ENCODE measurements at regions not wholly inside any gene's neighbourhood (a gene's known extent, or its start where the extent isn't known, plus 50 kb on each side); places are given as distances from the start of the nearest gene placed in this dataset.

DNA sequence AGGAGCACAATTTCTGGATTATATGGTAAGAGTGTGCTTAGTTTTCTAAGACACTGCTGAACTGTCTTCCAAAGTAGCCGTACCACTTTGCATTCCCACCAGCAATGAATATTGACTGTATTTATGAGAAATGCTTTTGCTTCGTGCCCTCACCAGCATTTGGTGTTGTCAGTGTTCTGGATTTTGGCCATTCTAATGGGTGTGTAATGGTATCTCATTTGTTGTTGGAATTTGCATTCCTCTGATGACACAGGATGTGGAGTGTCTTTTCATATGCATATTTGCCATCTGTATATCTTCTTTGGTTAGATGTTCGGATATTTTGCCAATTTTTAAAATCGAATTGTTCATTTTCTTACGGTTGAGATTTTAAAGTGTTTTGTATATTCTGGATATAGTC lies 558.5 kb upstream of the FZD8 start:
- Histone ChIP-seq H2BK12ac (ENCODE audit: low read length) (no peak overlapping the region), H2AFZ (ENCODE audit: low read length) (no peak overlapping the region), H3K4me1 (ENCODE audit: control insufficient read depth in 2 of 2, insufficient read depth in 1 of 2, low read depth in 1 of 2, low read length in 2 of 2) (no peaks in the 10 kb centered on the region), H4K91ac (ENCODE audit: low read depth, low read length, poor library complexity) (no peak overlapping the region), H2BK5ac (ENCODE audit: low read length) (no peak overlapping the region), H3K9me3 (replicated peaks in 1 of 2; ENCODE audit: control insufficient read depth in 2 of 2, insufficient read depth in 1 of 2, low read depth in 1 of 2, low read length in 2 of 2) (no peaks in the 10 kb centered on the region), H3K18ac (ENCODE audit: low read length) (no peak overlapping the region), H3K4me3 (ENCODE audit: low read length in 2 of 2) (no peak overlapping the region), H3K27me3 (ENCODE audit: control insufficient read depth in 3 of 3, insufficient read depth in 3 of 3, low read depth in 1 of 3, low read length in 3 of 3) (no peaks in the 10 kb centered on the region), H3K36me3 (replicated peaks in 1 of 2; ENCODE audit: control insufficient read depth in 2 of 2, insufficient read depth in 2 of 2, low read length in 2 of 2) (no peaks in the 10 kb centered on the region), H4K8ac (ENCODE audit: low read depth, low read length) (no peak overlapping the region), H3K14ac (ENCODE audit: low read length) (no peak overlapping the region), H2AK5ac (ENCODE audit: low read depth, low read length) (no peak overlapping the region), H3K79me1 (ENCODE audit: low read depth, low read length) (no peaks in the 10 kb centered on the region), H3K4me2 (ENCODE audit: insufficient read depth, low read length, poor library complexity, severe bottlenecking) (no peak overlapping the region), H3K23ac (ENCODE audit: low read depth, low read length, poor library complexity) (no peak overlapping the region), H2BK120ac (ENCODE audit: low read depth, low read length) (no peak overlapping the region), H2BK15ac (ENCODE audit: low read length) (no peak overlapping the region), H3K4ac (ENCODE audit: low read length) (no peak overlapping the region), H3K27ac (replicated peaks; ENCODE audit: low read length) (no peak overlapping the region), H3K9ac (ENCODE audit: low read depth, low read length, poor library complexity) (no peak overlapping the region)
- DNase-seq (ENCODE audit: low spot score): no peak
- WGBS, 2 donors (ENCODE audit: extremely low coverage in 2 of 2, insufficient read length in 2 of 2, insufficient replicate concordance in 1 of 2): no CpG with 5 or more reads among the region's 5 CpGs

DNA sequence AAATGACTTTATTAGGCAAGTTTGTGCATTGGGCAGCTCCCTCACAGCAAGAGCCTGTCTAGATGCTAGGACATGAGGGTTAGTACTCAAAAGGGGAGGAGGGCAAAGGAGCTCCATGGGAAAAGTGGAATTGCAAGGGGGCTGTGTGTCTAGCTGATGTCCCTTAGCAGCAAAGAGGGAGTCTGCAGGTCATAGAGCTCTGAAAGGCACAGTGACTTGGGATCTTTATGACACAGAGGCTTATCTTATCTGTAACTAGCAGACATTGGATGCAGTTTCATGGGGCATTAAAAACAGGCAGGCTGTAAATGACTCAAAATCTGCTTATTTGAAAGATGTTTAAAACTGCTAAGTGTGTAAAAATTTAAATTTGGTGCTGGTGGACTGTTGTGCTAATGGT lies 556.2 kb upstream of the FZD8 start:
- H3K27me3 ChIP-seq (ENCODE audit: control insufficient read depth in 3 of 3, insufficient read depth in 3 of 3, low read depth in 1 of 3, low read length in 3 of 3): no peaks in the 10 kb centered on the region
- no peak overlapping the region for H3K18ac ChIP-seq (ENCODE audit: low read length)
- no peak overlapping the region for H3K14ac ChIP-seq (ENCODE audit: low read length)
- H4K8ac ChIP-seq (ENCODE audit: low read depth, low read length): no peak overlapping the region
- H3K4me1 ChIP-seq (ENCODE audit: control insufficient read depth in 2 of 2, insufficient read depth in 1 of 2, low read depth in 1 of 2, low read length in 2 of 2): peaks cover 0 to 2% of the 10 kb centered on the region in 2 donors
- H3K36me3 ChIP-seq (replicated peaks in 1 of 2; ENCODE audit: control insufficient read depth in 2 of 2, insufficient read depth in 2 of 2, low read length in 2 of 2): no peaks in the 10 kb centered on the region
- no peak overlapping the region for H4K91ac ChIP-seq (ENCODE audit: low read depth, low read length, poor library complexity)
- H2AFZ ChIP-seq (ENCODE audit: low read length): no peak overlapping the region
- DNase-seq (ENCODE audit: low spot score): no peak
- H2BK15ac ChIP-seq (ENCODE audit: low read length): no peak overlapping the region
- H2BK5ac ChIP-seq (ENCODE audit: low read length): no peak overlapping the region
- no peak overlapping the region for H2BK120ac ChIP-seq (ENCODE audit: low read depth, low read length)
- H3K9me3 ChIP-seq (replicated peaks in 1 of 2; ENCODE audit: control insufficient read depth in 2 of 2, insufficient read depth in 1 of 2, low read depth in 1 of 2, low read length in 2 of 2): no peaks in the 10 kb centered on the region
- H3K4me3 ChIP-seq (ENCODE audit: low read length in 2 of 2): no peak overlapping the region
- H3K23ac ChIP-seq (ENCODE audit: low read depth, low read length, poor library complexity): no peak overlapping the region
- H3K4ac ChIP-seq (ENCODE audit: low read length): no peak overlapping the region
- no peak overlapping the region for H3K4me2 ChIP-seq (ENCODE audit: insufficient read depth, low read length, poor library complexity, severe bottlenecking)
- no peak overlapping the region for H3K9ac ChIP-seq (ENCODE audit: low read depth, low read length, poor library complexity)
- H3K79me1 ChIP-seq (ENCODE audit: low read depth, low read length): no peaks in the 10 kb centered on the region
- no peak overlapping the region for H2AK5ac ChIP-seq (ENCODE audit: low read depth, low read length)
- no peak overlapping the region for H3K27ac ChIP-seq (replicated peaks; ENCODE audit: low read length)
- H2BK12ac ChIP-seq (ENCODE audit: low read length): no peak overlapping the region

DNA sequence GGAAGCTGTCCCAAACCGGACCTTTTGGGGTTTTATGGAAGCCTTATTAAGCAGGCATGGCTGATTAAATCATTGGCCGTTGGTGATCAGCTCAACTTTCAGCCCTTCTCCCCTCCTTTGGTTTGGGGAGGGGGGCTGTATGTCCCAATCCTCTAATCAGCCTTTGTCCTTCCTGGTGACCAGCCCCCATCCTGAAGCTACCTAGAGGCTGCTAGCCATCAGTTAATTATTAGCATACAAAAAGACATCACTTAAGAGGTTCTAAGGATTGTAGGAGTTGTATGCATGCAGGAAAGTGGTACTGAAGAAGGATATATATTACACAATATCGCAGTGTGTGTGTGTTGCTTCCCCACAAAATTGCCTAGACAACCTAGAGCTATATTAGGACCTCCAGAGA lies 553.3 kb upstream of the FZD8 start:
- Histone ChIP-seq H3K9me3 (replicated peaks in 1 of 2; ENCODE audit: control insufficient read depth in 2 of 2, insufficient read depth in 1 of 2, low read depth in 1 of 2, low read length in 2 of 2) (peaks cover 0 to 2% of the 10 kb centered on the region in 2 donors), H3K27me3 (ENCODE audit: control insufficient read depth in 3 of 3, insufficient read depth in 3 of 3, low read depth in 1 of 3, low read length in 3 of 3) (no peaks in the 10 kb centered on the region), H3K27ac (replicated peaks; ENCODE audit: low read length) (no peak overlapping the region), H4K8ac (ENCODE audit: low read depth, low read length) (no peak overlapping the region), H3K4me1 (ENCODE audit: control insufficient read depth in 2 of 2, insufficient read depth in 1 of 2, low read depth in 1 of 2, low read length in 2 of 2) (peaks cover 0 to 2% of the 10 kb centered on the region in 2 donors), H3K4ac (ENCODE audit: low read length) (no peak overlapping the region), H3K79me1 (ENCODE audit: low read depth, low read length) (no peaks in the 10 kb centered on the region), H2BK12ac (ENCODE audit: low read length) (no peak overlapping the region), H3K4me2 (ENCODE audit: insufficient read depth, low read length, poor library complexity, severe bottlenecking) (no peak overlapping the region), H3K14ac (ENCODE audit: low read length) (no peak overlapping the region), H3K4me3 (ENCODE audit: low read length in 2 of 2) (no peak overlapping the region), H2AK5ac (ENCODE audit: low read depth, low read length) (no peak overlapping the region), H3K9ac (ENCODE audit: low read depth, low read length, poor library complexity) (no peak overlapping the region), H2AFZ (ENCODE audit: low read length) (no peak overlapping the region), H3K18ac (ENCODE audit: low read length) (no peak overlapping the region), H3K36me3 (replicated peaks in 1 of 2; ENCODE audit: control insufficient read depth in 2 of 2, insufficient read depth in 2 of 2, low read length in 2 of 2) (no peaks in the 10 kb centered on the region), H2BK120ac (ENCODE audit: low read depth, low read length) (no peak overlapping the region), H3K23ac (ENCODE audit: low read depth, low read length, poor library complexity) (no peak overlapping the region), H4K91ac (ENCODE audit: low read depth, low read length, poor library complexity) (no peak overlapping the region), H2BK15ac (ENCODE audit: low read length) (no peak overlapping the region), H2BK5ac (ENCODE audit: low read length) (no peak overlapping the region)
- no CpG with 5 or more reads among the region's 3 CpGs for WGBS, 2 donors (ENCODE audit: extremely low coverage in 2 of 2, insufficient read length in 2 of 2, insufficient replicate concordance in 1 of 2)
- DNase-seq (ENCODE audit: low spot score): no peak

DNA sequence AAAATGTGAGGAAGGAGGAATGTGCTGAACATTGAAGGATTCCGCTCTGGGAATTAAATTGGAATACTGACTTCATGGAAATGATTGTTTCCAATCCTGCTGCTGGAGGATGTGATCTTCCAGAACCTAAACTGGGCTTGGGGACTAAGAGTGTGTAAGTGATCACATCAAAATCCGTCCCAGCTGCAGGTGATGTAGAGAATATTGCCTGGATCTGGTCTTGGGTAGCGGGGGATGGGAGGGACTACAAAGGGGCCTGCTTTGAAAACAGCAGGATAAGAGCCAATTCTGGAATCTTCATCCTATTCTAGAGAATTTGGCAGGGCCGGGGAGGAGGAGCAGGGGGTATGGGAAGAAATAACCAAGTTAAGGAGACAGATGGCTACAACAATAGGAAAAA lies 552.2 kb upstream of the FZD8 start:
- no peaks in the 10 kb centered on the region for H3K36me3 ChIP-seq (replicated peaks in 1 of 2; ENCODE audit: control insufficient read depth in 2 of 2, insufficient read depth in 2 of 2, low read length in 2 of 2)
- no peak overlapping the region for H3K4ac ChIP-seq (ENCODE audit: low read length)
- no peak overlapping the region for H3K23ac ChIP-seq (ENCODE audit: low read depth, low read length, poor library complexity)
- H3K9ac ChIP-seq (ENCODE audit: low read depth, low read length, poor library complexity): no peak overlapping the region
- H3K4me3 ChIP-seq (ENCODE audit: low read length in 2 of 2): no peak overlapping the region
- no CpG with 5 or more reads among the region's 4 CpGs for WGBS, 2 donors (ENCODE audit: extremely low coverage in 2 of 2, insufficient read length in 2 of 2, insufficient replicate concordance in 1 of 2)
- no peak overlapping the region for H2AK5ac ChIP-seq (ENCODE audit: low read depth, low read length)
- no peak overlapping the region for H2BK15ac ChIP-seq (ENCODE audit: low read length)
- no peak for DNase-seq (ENCODE audit: low spot score)
- no peak overlapping the region for H2BK5ac ChIP-seq (ENCODE audit: low read length)
- H2AFZ ChIP-seq (ENCODE audit: low read length): no peak overlapping the region
- no peak overlapping the region for H3K4me2 ChIP-seq (ENCODE audit: insufficient read depth, low read length, poor library complexity, severe bottlenecking)
- no peak overlapping the region for H2BK120ac ChIP-seq (ENCODE audit: low read depth, low read length)
- H4K91ac ChIP-seq (ENCODE audit: low read depth, low read length, poor library complexity): no peak overlapping the region
- H4K8ac ChIP-seq (ENCODE audit: low read depth, low read length): no peak overlapping the region
- no peak overlapping the region for H3K18ac ChIP-seq (ENCODE audit: low read length)
- no peaks in the 10 kb centered on the region for H3K79me1 ChIP-seq (ENCODE audit: low read depth, low read length)
- H3K4me1 ChIP-seq (ENCODE audit: control insufficient read depth in 2 of 2, insufficient read depth in 1 of 2, low read depth in 1 of 2, low read length in 2 of 2): peaks cover 0 to 2% of the 10 kb centered on the region in 2 donors
- peaks cover 0 to 2% of the 10 kb centered on the region in 2 donors for H3K9me3 ChIP-seq (replicated peaks in 1 of 2; ENCODE audit: control insufficient read depth in 2 of 2, insufficient read depth in 1 of 2, low read depth in 1 of 2, low read length in 2 of 2)
- no peak overlapping the region for H3K14ac ChIP-seq (ENCODE audit: low read length)
- no peaks in the 10 kb centered on the region for H3K27me3 ChIP-seq (ENCODE audit: control insufficient read depth in 3 of 3, insufficient read depth in 3 of 3, low read depth in 1 of 3, low read length in 3 of 3)
- no peak overlapping the region for H3K27ac ChIP-seq (replicated peaks; ENCODE audit: low read length)
- H2BK12ac ChIP-seq (ENCODE audit: low read length): no peak overlapping the region

Measured in neuronal stem cell (in vitro differentiated cells).